ENCODE measurements at regions not wholly inside any gene's neighbourhood (a gene's known extent, or its start where the extent isn't known, plus 50 kb on each side); places are given as distances from the start of the nearest gene placed in this dataset.

GRCh38 chr12:76277480-76277879 is 70.7 kb downstream of the BBS10 start:
- Histone ChIP-seq H3K79me2 (ENCODE audit: insufficient read depth) (peaks cover 61% of the 10 kb centered on the region), H3K4me3 (ENCODE audit: low read depth in 2 of 2, low read length in 1 of 2) (no peak overlapping the region), H3K9me3 (no peaks in the 10 kb centered on the region), H3K4me1 (ENCODE audit: control insufficient read depth in 1 of 2, insufficient read depth in 2 of 2, low read depth in 1 of 2, low read length in 1 of 2) (peaks cover 7 to 46% of the 10 kb centered on the region in 2 experiments), H3K4me2 (peak overlapping the region; percentile 69), H3K9ac (no peak overlapping the region), H3F3A (replicated peaks; ENCODE audit: insufficient read depth) (peaks cover 40% of the 10 kb centered on the region), H3K27me3 (ENCODE audit: insufficient read depth) (no peaks in the 10 kb centered on the region), H3K27ac (ENCODE audit: low read depth in 2 of 2, low read length in 1 of 2) (peak overlapping the region; percentile 78 to 89), H4K20me1 (ENCODE audit: insufficient read depth) (no peaks in the 10 kb centered on the region), H3K36me3 (replicated peaks in 1 of 2; ENCODE audit: control insufficient read depth in 1 of 2, insufficient read depth in 2 of 2, low read length in 1 of 2) (peaks cover 0 to 13% of the 10 kb centered on the region in 2 experiments), H3K9me2 (no peaks in the 10 kb centered on the region), H2AFZ (ENCODE audit: low read depth) (no peak overlapping the region)
- no peak for DNase-seq
- POLR2A ChIA-PET, result no interaction called here
- CTCF ChIA-PET, result no interaction called here
- peak; percentile 27; the same call in 1 of the 2 replicates for TF ChIP-seq GABPA (IDR thresholded peaks at IDR 0.05; ENCODE audit: low read depth)
- no peak for TF ChIP-seq NRF1 (IDR thresholded peaks at IDR 0.05; ENCODE audit: low read depth, low read length)
- TF ChIP-seq MEF2A (IDR thresholded peaks at IDR 0.05; ENCODE audit: borderline replicate concordance, low read depth), result peak; percentile 78; the same call in 1 of the 2 replicates
- no peak; the same call in 1 of the 2 replicates for TF ChIP-seq USF1 (IDR thresholded peaks at IDR 0.05; ENCODE audit: borderline replicate concordance, low read depth)
- no peak for TF ChIP-seq TAF1 (IDR thresholded peaks at IDR 0.05; ENCODE audit: borderline replicate concordance, low read depth, low read length)
- no peak for TF ChIP-seq RFX5 (IDR thresholded peaks at IDR 0.05; ENCODE audit: low read length)
- TF ChIP-seq TCF12 (IDR thresholded peaks at IDR 0.05), result peak; percentile 92
- no peak for TF ChIP-seq CTCF (IDR thresholded peaks at IDR 0.05)
- TF ChIP-seq YY1 (IDR thresholded peaks at IDR 0.05; ENCODE audit: low read depth), result no peak
- TF ChIP-seq MAX (IDR thresholded peaks at IDR 0.05; ENCODE audit: low read depth), result 0 out of 2 replicates have a peak, but pooled peaks have one; percentile 22
- peak; percentile 78 for TF ChIP-seq JUND (IDR thresholded peaks at IDR 0.05)
- TF ChIP-seq PBX3 (IDR thresholded peaks at IDR 0.05), result peak; percentile 63; the same call in 1 of the 2 replicates
- 0 out of 2 replicates have a peak, but pooled peaks have one; percentile 22 for TF ChIP-seq REST (IDR thresholded peaks at IDR 0.05; ENCODE audit: low read depth, low read length)
- TF ChIP-seq FOSL2 (IDR thresholded peaks at IDR 0.05; ENCODE audit: borderline replicate concordance, low read depth), result peak; percentile 80; the same call in 1 of the 2 replicates
- no peak for TF ChIP-seq USF2 (IDR thresholded peaks at IDR 0.05; ENCODE audit: borderline replicate concordance, low read depth, low read length)
- TF ChIP-seq EZH2phosphoT487 (IDR thresholded peaks at IDR 0.05; ENCODE audit: borderline replicate concordance, low read depth), result no peak
- peak; percentile 62; the same call in 1 of the 2 replicates for TF ChIP-seq NFIC (IDR thresholded peaks at IDR 0.05; ENCODE audit: borderline replicate concordance)
- TF ChIP-seq POLR2AphosphoS5 (IDR thresholded peaks at IDR 0.05; ENCODE audit: low read depth, low read length), result peak; percentile 17; the same call in 1 of the 2 replicates
- TF ChIP-seq TEAD4 (IDR thresholded peaks at IDR 0.05; ENCODE audit: borderline replicate concordance, insufficient read depth), result peak; percentile 89; the same call in 1 of the 2 replicates
- TF ChIP-seq FOXM1 (IDR thresholded peaks at IDR 0.05; ENCODE audit: low read depth), result no peak
- peak in 1 of 2 experiments; percentile 86; a peak in 2 of 4 replicates for TF ChIP-seq EP300 (IDR thresholded peaks at IDR 0.05; ENCODE audit: borderline replicate concordance in 1 of 2, low read depth in 1 of 2, low read length in 1 of 2)
- WGBS (ENCODE audit: low lambda C conversion rate), result 33% methylated on average over 4 of the region's 4 CpGs
